Chondrocyte (in vitro differentiated cells): ENCODE measurements at regions not wholly inside any gene's neighbourhood (a gene's known extent, or its start where the extent isn't known, plus 50 kb on each side); places are given as distances from the start of the nearest gene placed in this dataset.

Experiments
- DNase-seq: peaks from one replicate; pipeline ENCODE4 v3.0.0; 2021; ENCODE audit warnings: mixed read lengths, low spot score
- H3K27ac Mint-ChIP-seq: one replicate; pipeline ENCODE4 v1.8.0; 2021; ENCODE audit warnings: mild to moderate bottlenecking, moderate library complexity, mixed read lengths; ENCODE audit not compliant: unreplicated experiment
- H3K27me3 Mint-ChIP-seq: 2 replicates; pipeline ENCODE4 v1.8.0; 2021; ENCODE audit warnings: low read depth, mixed read lengths
- H3K36me3 Mint-ChIP-seq: 2 replicates; pipeline ENCODE4 v1.8.0; 2021; ENCODE audit warnings: low read depth, mixed read lengths
- H3K4me1 Mint-ChIP-seq: 2 replicates; pipeline ENCODE4 v1.8.0; 2021; ENCODE audit warnings: low read depth, mild to moderate bottlenecking, mixed read lengths
- H3K4me3 Mint-ChIP-seq: one replicate; pipeline ENCODE4 v1.8.0; 2021; ENCODE audit warnings: mild to moderate bottlenecking, moderate library complexity, mixed read lengths; ENCODE audit not compliant: unreplicated experiment
- H3K9me3 Mint-ChIP-seq: 2 replicates; pipeline ENCODE4 v1.8.0; 2021; ENCODE audit warnings: low read depth, mixed read lengths
- CTCF ChIP-seq: fragments of 200-600 bp; sonication (generic); IDR thresholded peaks from 2 replicates; pipeline ENCODE4 v1.5.0; 2021; ENCODE audit warnings: antibody characterized with exemption, mild to moderate bottlenecking, moderate library complexity

- no peak for DNase-seq
- no peak for TF ChIP-seq CTCF
- no peaks in the 10 kb centered on the region for H3K4me1 Mint-ChIP-seq
- H3K27ac Mint-ChIP-seq: no peak overlapping the region
- no peaks in the 10 kb centered on the region for H3K27me3 Mint-ChIP-seq
- H3K36me3 Mint-ChIP-seq: no peaks in the 10 kb centered on the region
- no peak overlapping the region for H3K4me3 Mint-ChIP-seq
- no peaks in the 10 kb centered on the region for H3K9me3 Mint-ChIP-seq
Observed at GRCh38 chr5:89243611-89244010, 360.6 kb upstream of the MEF2C start.

- TF ChIP-seq CTCF: no peak
- Mint-ChIP-seq H3K27ac (no peak overlapping the region), H3K4me3 (no peak overlapping the region), H3K36me3 (no peaks in the 10 kb centered on the region), H3K9me3 (no peaks in the 10 kb centered on the region), H3K27me3 (no peaks in the 10 kb centered on the region), H3K4me1 (no peaks in the 10 kb centered on the region)
- no peak for DNase-seq
Observed at GRCh38 chr5:89241186-89241585, 358.2 kb upstream of the MEF2C start.

- H3K9me3 Mint-ChIP-seq: no peaks in the 10 kb centered on the region
- TF ChIP-seq CTCF: no peak
- no peak for DNase-seq
- peaks cover 9% of the 10 kb centered on the region for H3K4me1 Mint-ChIP-seq
- no peak overlapping the region for H3K4me3 Mint-ChIP-seq
- H3K27ac Mint-ChIP-seq: no peak overlapping the region
- no peaks in the 10 kb centered on the region for H3K36me3 Mint-ChIP-seq
- H3K27me3 Mint-ChIP-seq: no peaks in the 10 kb centered on the region
Observed at GRCh38 chr5:89236900-89237299, 353.9 kb upstream of the MEF2C start.

- Mint-ChIP-seq H3K27ac (no peak overlapping the region), H3K4me1 (peaks cover 9% of the 10 kb centered on the region), H3K4me3 (no peak overlapping the region), H3K9me3 (peaks cover under 1% of the 10 kb centered on the region), H3K36me3 (no peaks in the 10 kb centered on the region), H3K27me3 (no peaks in the 10 kb centered on the region)
- no peak for DNase-seq
- no peak for TF ChIP-seq CTCF
Observed at GRCh38 chr5:89233462-89233861, 350.5 kb upstream of the MEF2C start.

GRCh38 chr5:89232139-89232603, 349.2 kb upstream of the MEF2C start:
- Mint-ChIP-seq H3K36me3 (no peaks in the 10 kb centered on the region), H3K4me3 (no peak overlapping the region), H3K4me1 (peaks cover 9% of the 10 kb centered on the region), H3K27ac (no peak overlapping the region), H3K9me3 (peaks cover 3% of the 10 kb centered on the region), H3K27me3 (no peaks in the 10 kb centered on the region)
- DNase-seq: no peak
- TF ChIP-seq CTCF: no peak
